NT2/D1 (cell line): ENCODE measurements at regions not wholly inside any gene's neighbourhood (a gene's known extent, or its start where the extent isn't known, plus 50 kb on each side); places are given as distances from the start of the nearest gene placed in this dataset.

Source experiments
- SUZ12 ChIP-seq: IDR thresholded peaks from 2 replicates; pipeline ENCODE4 v1.6.1; 2011; ENCODE audit not compliant: insufficient read length, insufficient read depth; ENCODE audit errors: extremely low read depth
- YY1 ChIP-seq: IDR thresholded peaks from 2 replicates; pipeline ENCODE4 v1.6.1; 2011; ENCODE audit not compliant: insufficient read length, insufficient read depth
- ZNF274 ChIP-seq: IDR thresholded peaks from 2 replicates; pipeline ENCODE4 v1.6.1; 2011; ENCODE audit warnings: mild to moderate bottlenecking, low read depth, low read length

GRCh38 chr4:101701551-101701950, 89.0 kb upstream of the BANK1 start:
- no peak for TF ChIP-seq ZNF274
- TF ChIP-seq SUZ12: no peak
- TF ChIP-seq YY1: no peak
